Embryonic facial prominence (tissue), 1 donor: ENCODE measurements at regions not wholly inside any gene's neighbourhood (a gene's known extent, or its start where the extent isn't known, plus 50 kb on each side); places are given as distances from the start of the nearest gene placed in this dataset.
"Not testable (repeated sequence)": the region's sequence is repeated elsewhere in the genome, so short reads cannot be mapped to it uniquely, and the experiment has no call there.

ENCODE experiments used
- DNase-seq: peaks from one replicate; pipeline ENCODE4 v3.0.0-alpha.2; 2016; ENCODE audit errors: extremely low spot score

DNA sequence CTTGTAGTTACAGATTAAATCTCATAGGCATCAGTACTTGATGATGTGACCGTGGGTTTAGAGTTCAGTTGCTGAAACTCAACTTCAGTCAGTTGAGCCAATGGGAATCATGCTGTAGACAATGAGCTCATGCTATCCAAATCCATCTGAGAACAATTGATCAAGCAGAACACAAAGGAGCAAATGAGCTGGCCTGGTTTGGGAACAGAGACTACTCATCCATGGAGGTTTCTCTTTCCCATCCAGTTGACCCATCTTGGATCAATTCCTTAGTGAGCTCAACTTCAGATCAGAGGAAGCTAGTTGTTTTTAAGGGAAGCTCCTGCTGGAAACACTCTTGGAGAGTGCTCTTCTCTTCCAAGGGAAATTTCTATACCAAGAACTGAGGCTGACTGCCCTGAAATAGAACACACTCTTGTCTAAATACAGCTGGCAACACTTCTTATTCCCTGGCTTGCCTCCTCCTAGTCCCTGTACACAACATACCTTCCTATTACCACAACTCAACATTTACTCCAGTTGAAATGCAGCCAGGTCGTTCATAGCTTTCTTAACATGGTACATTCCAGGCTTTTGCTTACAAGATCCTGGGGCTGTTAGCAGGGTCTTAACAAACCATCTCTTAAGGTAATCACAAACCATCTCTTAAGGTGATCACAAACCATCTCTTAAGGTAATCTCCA lies 203.9 kb upstream of the PRDM1 start:
- no peak for DNase-seq

DNA sequence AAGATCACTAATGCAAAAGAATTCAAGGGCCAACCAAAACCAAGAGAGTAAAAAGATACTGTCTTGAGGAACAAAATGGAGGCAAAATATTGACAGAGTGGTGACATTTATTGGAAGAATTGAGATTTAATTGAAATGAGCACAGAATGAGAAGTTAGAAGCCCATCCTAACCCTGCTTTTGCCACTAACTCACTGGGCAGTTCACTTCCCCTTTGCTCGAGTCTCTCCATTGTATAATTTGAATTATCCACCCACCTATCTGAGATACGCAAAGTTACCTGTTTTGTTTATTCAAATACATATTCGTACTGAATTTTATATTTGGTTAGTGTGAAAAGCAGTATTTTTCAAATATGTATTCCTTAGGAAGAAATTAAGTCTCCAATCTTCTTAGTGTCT lies 204.5 kb upstream of the PRDM1 start:
- DNase-seq = no peak

DNA sequence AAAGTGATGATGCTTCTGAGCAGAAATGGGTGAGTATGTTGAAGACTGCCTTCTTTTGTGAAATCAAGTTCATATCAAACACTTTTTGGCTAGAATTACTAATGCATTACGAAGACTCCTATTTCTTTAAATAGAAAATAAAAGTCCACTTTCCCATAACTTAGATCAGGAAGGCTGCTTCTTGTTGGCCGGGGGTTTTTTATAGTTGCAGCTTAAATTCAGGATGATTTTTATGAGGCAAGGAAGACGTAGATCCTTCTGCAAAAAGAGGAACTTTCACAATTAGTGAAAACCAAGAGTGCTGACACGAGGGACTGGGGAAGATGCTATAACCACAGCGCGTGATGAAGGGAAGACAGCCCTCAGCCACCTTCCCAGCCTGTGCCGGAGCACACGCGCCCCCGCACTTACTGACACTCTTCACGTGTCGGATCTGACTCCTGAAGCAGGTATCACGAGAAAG lies 206.1 kb upstream of the PRDM1 start:
- no peak for DNase-seq

- no peak for DNase-seq
These were observed 207.0 kb upstream of the PRDM1 start for GRCh38 chr6:105879146-105879545.

DNA sequence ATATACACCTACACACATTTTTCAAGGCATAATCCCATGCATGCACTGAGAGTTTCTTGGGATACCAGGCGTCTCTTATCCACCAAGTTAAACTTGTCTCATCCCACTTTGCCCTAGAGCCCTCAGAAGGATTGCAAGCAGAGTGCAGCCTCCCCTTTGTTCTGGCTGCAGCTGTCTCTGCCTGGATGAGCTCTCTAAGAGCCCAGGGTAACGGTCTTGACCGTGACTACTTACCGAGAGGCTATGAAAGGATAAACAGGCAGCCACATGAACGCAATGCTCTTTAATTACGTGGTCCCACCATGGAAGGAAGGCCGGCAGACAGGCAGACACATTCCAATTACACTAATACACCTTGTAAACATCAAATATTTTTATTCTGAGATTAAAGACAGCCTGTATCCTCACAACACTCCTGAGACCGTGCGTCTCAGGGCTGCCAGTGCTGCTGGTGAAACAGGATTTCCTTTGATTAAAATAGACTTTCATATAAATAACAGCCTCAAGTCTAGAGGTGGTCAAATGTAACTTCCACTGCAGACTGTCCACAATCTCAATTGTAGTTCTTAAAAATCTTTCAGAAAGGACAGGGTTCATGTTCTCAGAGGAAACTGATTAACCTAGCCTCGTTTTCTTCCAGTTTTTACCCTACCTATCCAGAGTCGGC lies 210.0 kb upstream of the PRDM1 start:
- no peak for DNase-seq

DNA sequence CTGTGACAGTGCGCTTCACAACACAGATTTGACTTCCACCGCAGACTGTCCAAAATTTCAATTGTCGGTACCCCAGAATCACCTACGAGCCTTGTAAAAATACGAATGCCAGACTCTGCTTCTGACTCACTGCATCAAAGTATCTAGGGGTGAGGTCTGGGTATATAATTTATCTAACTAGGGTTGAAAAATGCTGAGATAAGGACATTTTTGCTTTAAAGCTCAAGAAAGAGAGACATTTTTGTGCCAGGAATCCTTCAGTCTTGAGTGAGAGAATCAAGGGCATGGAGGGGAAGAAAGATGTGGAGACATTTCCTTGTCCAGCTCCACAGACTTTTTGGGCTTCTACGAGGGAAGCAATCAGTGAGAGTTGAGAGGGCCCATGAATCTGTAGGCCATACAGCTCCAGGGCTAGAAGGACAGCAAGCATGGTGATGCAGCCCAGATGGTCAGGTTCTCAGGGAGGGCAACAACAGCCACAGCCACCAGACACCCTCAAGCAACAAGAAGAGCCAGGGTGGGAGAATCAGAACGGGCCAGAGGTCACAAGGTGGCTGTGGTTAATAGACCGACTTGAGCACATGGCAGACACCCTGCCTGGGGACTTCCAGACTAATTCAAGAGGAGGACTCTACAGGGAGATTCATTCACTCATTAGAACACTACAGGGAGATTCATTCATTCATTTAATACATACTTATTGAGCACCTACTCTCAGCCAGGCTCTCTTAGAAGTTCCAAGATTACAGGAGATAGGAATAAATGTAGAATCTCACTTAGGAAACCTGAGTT lies 211.1 kb upstream of the PRDM1 start:
- DNase-seq = no peak

DNA sequence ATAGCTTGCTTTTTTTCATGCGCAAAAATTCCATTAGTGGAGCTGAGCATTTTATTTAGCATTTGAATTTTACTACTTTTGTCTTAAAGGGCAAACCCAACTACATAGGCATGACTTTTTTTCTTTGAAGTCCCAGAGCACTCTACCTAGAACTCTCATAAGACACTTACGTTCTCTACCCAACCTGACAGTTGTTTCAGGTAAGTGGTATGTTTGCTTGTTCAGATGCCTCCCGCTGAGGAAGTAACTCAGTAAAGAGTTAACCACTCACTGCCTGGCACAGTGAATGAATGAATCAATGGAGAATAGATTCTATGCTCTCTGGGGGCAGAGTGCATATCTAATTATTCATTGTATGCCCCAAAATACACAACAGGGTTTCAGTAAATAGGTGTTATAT lies 212.3 kb upstream of the PRDM1 start:
- no peak for DNase-seq

GRCh38 chr6:105873211-105873704 lies 212.9 kb upstream of the PRDM1 start:
- DNase-seq = no peak

DNA sequence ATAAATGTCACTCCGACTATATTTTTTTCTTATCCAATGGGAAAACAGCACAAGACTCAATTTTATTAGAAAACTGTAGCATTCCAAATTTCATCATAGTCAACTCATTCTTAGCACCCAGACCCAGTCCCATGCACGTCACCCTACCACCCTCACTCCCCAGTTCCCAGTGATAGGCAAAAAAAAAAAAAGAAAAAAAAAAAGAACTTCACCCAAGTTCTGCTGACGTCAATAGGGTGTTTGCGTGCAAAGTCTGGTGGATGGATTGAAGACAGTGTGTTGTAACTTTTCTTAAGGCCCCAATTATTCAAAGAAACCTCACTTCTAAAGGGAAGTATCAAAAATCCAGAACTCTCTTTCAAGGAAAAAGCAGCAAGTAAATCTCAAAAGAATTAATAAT lies 213.9 kb upstream of the PRDM1 start:
- no peak for DNase-seq

GRCh38 chr6:105871542-105871941 lies 214.6 kb upstream of the PRDM1 start:
- no peak for DNase-seq

DNA sequence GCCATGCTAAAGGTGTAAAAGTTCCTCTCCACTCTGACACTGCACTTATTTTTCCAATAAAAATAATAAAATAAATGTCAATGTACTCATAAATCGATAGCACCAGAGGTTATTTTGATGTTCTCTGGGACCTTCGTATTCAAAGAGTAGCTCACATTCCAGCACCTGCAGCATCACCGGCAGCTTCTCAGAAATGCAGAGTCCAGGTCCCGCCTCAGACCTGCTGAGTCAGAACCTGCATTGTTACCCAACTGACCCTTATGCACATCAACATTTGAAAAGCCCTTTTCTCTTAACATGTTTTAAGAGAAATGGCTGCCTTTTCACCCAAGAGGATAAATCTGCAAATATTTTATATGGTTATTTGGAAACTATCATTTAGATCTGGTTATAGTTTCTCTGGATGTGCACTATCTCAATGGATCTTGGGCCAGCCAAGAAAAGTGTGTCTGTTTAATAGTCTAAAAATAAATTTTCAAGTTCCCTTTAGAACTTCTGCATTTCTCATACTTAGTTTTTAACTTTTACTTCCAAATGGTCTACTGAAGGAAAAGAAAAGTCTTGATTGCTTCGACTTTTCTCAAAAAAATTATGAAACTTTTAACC lies 216.2 kb upstream of the PRDM1 start:
- DNase-seq = no peak

- DNase-seq = no peak
These were observed 217.2 kb upstream of the PRDM1 start for GRCh38 chr6:105868823-105869460.

GRCh38 chr6:105867821-105868220 lies 218.3 kb upstream of the PRDM1 start:
- DNase-seq = no peak

- DNase-seq = no peak
These were observed 218.9 kb upstream of the PRDM1 start for GRCh38 chr6:105867277-105867676.

DNA sequence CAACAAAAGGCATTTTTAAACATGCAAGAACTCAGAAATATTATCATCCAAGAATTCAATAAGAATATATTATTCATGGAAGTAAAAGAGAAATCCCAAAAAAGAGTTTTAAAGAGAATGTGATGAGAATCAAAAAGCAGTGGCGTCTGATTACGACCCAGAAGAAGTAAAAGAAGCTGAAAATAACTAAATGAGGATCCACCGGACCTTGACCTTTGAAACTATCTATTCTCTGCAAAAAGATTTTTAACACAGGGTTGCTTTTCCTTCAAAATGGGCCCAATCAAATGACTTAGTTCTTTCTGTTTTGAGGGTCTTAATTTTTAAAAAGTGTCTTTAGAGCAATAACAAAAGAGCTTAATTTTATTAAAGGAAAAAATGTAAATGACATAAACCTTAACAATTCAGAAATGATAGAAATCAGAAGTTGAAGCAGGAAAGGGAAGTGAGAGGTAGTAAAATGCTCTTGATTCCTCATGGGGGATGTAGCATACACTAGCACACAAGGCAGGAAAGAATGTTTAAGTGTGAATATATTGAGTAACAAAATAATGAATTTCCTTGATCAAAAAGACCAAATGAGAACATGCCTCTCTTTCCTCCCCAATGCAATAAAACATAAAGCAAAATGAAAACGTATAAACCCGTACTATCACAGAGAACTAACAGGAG lies 223.1 kb upstream of the PRDM1 start:
- no peak for DNase-seq

DNA sequence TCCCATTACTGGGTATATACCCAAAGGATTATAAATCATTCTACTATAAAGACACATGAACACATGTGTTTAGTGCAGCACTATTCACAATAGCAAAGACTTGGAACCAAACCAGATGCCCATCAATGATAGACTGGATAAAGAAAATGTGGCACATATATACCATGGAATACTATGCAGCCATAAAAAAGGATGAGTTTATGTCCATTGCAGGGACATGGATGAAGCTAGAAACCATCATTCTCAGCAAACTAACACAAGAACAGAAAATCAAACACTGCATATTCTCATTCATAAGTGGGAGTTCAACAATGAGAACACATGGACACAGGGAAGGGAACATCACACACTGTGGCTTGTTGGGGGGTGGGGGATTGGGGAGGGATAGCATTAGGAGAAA lies 225.2 kb upstream of the PRDM1 start:
- DNase-seq = not testable (repeated sequence)

- no peak for DNase-seq
These were observed 226.7 kb upstream of the PRDM1 start for GRCh38 chr6:105859457-105859856.

GRCh38 chr6:105858639-105859038 lies 227.5 kb upstream of the PRDM1 start:
- not testable (repeated sequence) for DNase-seq

- DNase-seq = no peak
These were observed 230.7 kb upstream of the PRDM1 start for GRCh38 chr6:105855433-105855832.

GRCh38 chr6:105853979-105854378 lies 232.2 kb upstream of the PRDM1 start:
- DNase-seq = not testable (repeated sequence)

DNA sequence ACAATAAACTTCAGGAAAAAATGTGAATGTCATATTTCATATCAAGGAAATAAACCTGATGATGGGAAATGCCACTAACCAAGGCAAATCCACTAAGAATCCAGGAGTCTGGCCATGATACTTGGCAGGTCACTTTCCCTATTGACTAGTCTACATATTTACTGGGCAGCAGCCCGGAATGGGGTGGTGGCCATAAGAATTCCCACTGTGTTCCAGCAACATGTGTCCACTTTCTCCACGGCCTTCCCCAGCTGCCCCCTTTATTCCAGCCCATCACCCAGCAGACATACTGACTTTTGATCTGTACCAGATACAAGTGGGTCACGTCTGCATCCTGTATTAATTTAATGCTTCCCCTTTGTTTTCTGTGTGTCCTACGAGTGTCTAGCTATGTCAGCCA lies 234.5 kb upstream of the PRDM1 start:
- DNase-seq = no peak
